ENCODE measurements at regions not wholly inside any gene's neighbourhood (a gene's known extent, or its start where the extent isn't known, plus 50 kb on each side); places are given as distances from the start of the nearest gene placed in this dataset.

- ChIA-PET POLR2A (no interaction called here), CTCF (no interaction called here)
- TF ChIP-seq, protein P1, sequence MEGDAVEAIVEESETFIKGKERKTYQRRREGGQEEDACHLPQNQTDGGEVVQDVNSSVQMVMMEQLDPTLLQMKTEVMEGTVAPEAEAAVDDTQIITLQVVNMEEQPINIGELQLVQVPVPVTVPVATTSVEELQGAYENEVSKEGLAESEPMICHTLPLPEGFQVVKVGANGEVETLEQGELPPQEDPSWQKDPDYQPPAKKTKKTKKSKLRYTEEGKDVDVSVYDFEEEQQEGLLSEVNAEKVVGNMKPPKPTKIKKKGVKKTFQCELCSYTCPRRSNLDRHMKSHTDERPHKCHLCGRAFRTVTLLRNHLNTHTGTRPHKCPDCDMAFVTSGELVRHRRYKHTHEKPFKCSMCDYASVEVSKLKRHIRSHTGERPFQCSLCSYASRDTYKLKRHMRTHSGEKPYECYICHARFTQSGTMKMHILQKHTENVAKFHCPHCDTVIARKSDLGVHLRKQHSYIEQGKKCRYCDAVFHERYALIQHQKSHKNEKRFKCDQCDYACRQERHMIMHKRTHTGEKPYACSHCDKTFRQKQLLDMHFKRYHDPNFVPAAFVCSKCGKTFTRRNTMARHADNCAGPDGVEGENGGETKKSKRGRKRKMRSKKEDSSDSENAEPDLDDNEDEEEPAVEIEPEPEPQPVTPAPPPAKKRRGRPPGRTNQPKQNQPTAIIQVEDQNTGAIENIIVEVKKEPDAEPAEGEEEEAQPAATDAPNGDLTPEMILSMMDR (IDR thresholded peaks at IDR 0.05; ENCODE audit: insufficient read depth, low read length, missing control alignments): no peak
- no peak for DNase-seq (ENCODE audit: low read depth, low spot score)
- no peak overlapping the region for H3K4me3 ChIP-seq (ENCODE audit: low read depth, low read length)
Observed at GRCh38 chr17:73840829-73841228, 196.6 kb upstream of the SDK2 start.

DNA sequence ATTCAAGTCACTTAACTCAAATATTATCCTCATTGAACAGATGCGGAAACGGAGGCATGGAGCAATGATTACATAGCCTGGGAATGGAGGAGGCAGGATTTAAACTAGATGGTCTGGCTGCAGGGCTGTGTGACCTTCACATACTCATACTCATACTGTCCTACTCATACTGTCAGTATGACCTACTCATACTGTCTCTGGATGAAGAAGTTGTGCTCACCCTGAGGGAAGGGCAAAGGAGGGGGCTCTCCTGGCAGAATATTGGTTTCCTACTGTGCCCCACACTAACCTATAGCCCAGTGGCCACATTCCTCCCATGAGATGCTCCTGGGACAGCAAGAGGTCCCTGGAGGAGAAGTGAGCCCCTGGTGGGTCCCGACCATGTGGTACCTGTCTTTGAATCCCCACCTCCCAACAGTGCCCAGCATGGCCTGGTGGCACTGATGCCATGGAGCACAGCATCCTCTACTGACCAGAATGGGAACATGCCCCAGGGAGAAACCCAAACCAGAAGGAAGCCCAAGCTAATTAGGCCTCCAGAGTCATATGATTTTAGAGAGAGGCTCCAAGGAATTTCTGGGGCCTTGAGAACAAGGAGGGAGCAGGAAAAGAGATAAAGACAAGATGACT lies 197.3 kb upstream of the SDK2 start:
- TF ChIP-seq, protein P1 (IDR thresholded peaks at IDR 0.05; ENCODE audit: insufficient read depth, low read length, missing control alignments): no peak
- no peak for DNase-seq (ENCODE audit: low read depth, low spot score)
- ChIA-PET CTCF (no interaction called here), POLR2A (no interaction called here)
- no peak overlapping the region for H3K4me3 ChIP-seq (ENCODE audit: low read depth, low read length)

DNA sequence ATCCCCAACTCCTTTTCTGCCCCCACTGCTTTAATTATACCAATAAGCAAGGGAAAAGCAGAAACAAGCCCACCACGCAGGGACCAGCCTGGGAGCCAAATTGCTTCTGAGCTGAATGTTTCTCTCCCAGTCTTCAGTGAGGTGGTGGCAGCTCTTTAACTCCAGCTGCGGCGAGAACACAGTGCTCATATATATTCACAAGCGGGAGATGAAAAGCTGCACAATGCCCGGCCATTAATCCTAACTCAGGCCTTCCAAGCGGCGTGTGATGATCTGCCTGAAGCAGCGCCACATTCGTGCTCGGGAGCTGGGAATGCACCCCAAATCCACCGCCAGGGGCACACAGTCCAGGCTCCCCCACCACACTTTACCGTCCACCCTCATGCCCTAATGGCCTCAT lies 203.7 kb upstream of the SDK2 start:
- ChIA-PET POLR2A (no interaction called here), CTCF (no interaction called here)
- TF ChIP-seq, protein P1 (IDR thresholded peaks at IDR 0.05; ENCODE audit: insufficient read depth, low read length, missing control alignments): no peak
- no peak for DNase-seq (ENCODE audit: low read depth, low spot score)
- no peak overlapping the region for H3K4me3 ChIP-seq (ENCODE audit: low read depth, low read length)

DNA sequence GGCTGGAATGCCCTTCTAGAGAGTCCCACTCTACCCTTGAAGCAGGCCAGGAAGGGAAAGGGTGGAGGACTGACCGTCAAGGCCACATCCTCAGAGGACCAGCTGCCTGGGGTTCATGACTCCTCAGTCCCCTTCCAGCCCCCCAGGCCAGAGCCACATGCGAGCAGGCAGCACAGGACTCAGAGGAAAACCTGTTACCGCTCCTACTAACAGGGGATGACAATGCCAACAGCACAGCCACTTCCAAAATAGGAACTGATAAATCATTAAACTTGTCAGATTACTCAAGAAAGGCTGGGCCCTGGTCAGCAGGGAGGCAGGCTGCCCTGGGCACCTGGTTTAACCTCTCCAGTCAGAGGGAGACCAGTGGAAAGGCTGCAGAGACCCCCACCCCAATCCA lies 206.2 kb upstream of the SDK2 start:
- DNase-seq (ENCODE audit: low read depth, low spot score): no peak
- H3K4me3 ChIP-seq (ENCODE audit: low read depth, low read length): no peak overlapping the region
- ChIA-PET CTCF (no interaction called here), POLR2A (no interaction called here)
- TF ChIP-seq, protein P1 (IDR thresholded peaks at IDR 0.05; ENCODE audit: insufficient read depth, low read length, missing control alignments): no peak

GRCh38 chr17:73851091-73851490 lies 206.8 kb upstream of the SDK2 start:
- DNase-seq (ENCODE audit: low read depth, low spot score): no peak
- TF ChIP-seq, protein P1 (IDR thresholded peaks at IDR 0.05; ENCODE audit: insufficient read depth, low read length, missing control alignments): no peak
- H3K4me3 ChIP-seq (ENCODE audit: low read depth, low read length): no peak overlapping the region
- POLR2A ChIA-PET: no interaction called here
- CTCF ChIA-PET: no interaction called here

DNA sequence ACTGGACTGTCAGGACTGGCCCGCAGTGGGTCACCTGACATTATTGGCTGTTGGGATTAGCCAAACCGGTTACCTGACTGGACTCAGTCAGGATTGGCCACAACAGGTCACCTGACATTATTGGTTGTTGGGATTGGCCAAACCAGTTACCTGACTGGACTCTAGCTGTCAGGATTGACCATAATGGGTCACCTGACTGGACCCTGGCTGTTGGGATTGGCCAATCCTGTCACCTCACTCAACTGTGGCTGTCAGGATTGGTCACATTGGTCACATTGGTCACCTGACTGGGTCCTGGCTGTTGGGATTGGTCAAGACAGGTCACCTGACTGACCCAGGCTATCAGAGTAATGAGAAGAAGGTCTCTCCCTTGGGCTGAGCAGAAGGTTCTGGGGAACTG lies 207.7 kb upstream of the SDK2 start:
- DNase-seq (ENCODE audit: low read depth, low spot score): no peak
- no peak overlapping the region for H3K4me3 ChIP-seq (ENCODE audit: low read depth, low read length)
- POLR2A ChIA-PET: no interaction called here
- CTCF ChIA-PET: no interaction called here
- TF ChIP-seq, protein P1 (IDR thresholded peaks at IDR 0.05; ENCODE audit: insufficient read depth, low read length, missing control alignments): no peak

Measured in AG04449 (cell line).